DOHH2 (cell line): ENCODE measurements at regions not wholly inside any gene's neighbourhood (a gene's known extent, or its start where the extent isn't known, plus 50 kb on each side); places are given as distances from the start of the nearest gene placed in this dataset.

Experiments used
- H3F3A ChIP-seq: fragments of 200-600 bp; sonication (generic), shearing (Covaris generic); 2 replicates; pipeline ENCODE4 v1.6.0; 2016; ENCODE audit warnings: antibody characterized with exemption, mild to moderate bottlenecking; ENCODE audit not compliant: control insufficient read depth, insufficient read depth
- H3K27ac ChIP-seq: fragments of 200-600 bp; sonication (generic); 2 replicates; pipeline ENCODE4 v1.5.1; 2014; ENCODE audit warnings: low read depth, mild to moderate bottlenecking, low read length, moderate library complexity
- H3K27me3 ChIP-seq: fragments of 200-600 bp; sonication (generic); 2 replicates; pipeline ENCODE4 v1.6.1; 2014; ENCODE audit warnings: mild to moderate bottlenecking, low read length, mixed read lengths; ENCODE audit not compliant: control insufficient read depth
- H3K36me3 ChIP-seq: fragments of 200-600 bp; sonication (generic); 2 replicates; pipeline ENCODE4 v1.6.1; 2014; ENCODE audit warnings: mild to moderate bottlenecking, low read length, moderate library complexity, mixed read lengths; ENCODE audit not compliant: control insufficient read depth
- H3K4me1 ChIP-seq: fragments of 200-600 bp; sonication (generic); 2 replicates; pipeline ENCODE4 v1.6.1; 2014; ENCODE audit warnings: mild to moderate bottlenecking, low read length, mixed read lengths; ENCODE audit not compliant: control insufficient read depth
- H3K4me2 ChIP-seq: fragments of 200-600 bp; sonication (generic); 2 replicates; pipeline ENCODE4 v1.6.0; 2014; ENCODE audit warnings: mild to moderate bottlenecking, low read length, moderate library complexity
- H3K4me3 ChIP-seq: fragments of 200-600 bp; sonication (generic); 2 replicates; pipeline ENCODE4 v1.5.1; 2014; ENCODE audit warnings: mild to moderate bottlenecking, low read length, mixed read lengths
- H3K79me2 ChIP-seq: fragments of 200-600 bp; sonication (generic); 2 replicates; pipeline ENCODE4 v1.6.1; 2014; ENCODE audit warnings: mild to moderate bottlenecking, low read length, mixed read lengths; ENCODE audit not compliant: control insufficient read depth
- H3K9me2 ChIP-seq: fragments of 200-600 bp; sonication (generic); replicated peaks from 2 replicates; pipeline ENCODE4 v1.6.1; 2014; ENCODE audit warnings: mild to moderate bottlenecking, low read length, mixed read lengths; ENCODE audit not compliant: control insufficient read depth
- H3K9me3 ChIP-seq: fragments of 200-600 bp; sonication (generic); 2 replicates; pipeline ENCODE4 v1.6.1; 2014; ENCODE audit warnings: antibody characterized with exemption, low read length, mixed read lengths; ENCODE audit not compliant: control insufficient read depth, insufficient read depth
- H4K20me1 ChIP-seq: fragments of 200-600 bp; sonication (generic); 2 replicates; pipeline ENCODE4 v1.6.0; 2014; ENCODE audit warnings: low read depth, mild to moderate bottlenecking, antibody characterized with exemption, low read length, moderate library complexity; ENCODE audit not compliant: control insufficient read depth, insufficient read depth
- EZH2phosphoT487 ChIP-seq: fragments of 200-600 bp; sonication (generic); IDR thresholded peaks from 2 replicates; pipeline ENCODE4 v1.6.1; 2017; ENCODE audit warnings: borderline replicate concordance, mild to moderate bottlenecking, antibody characterized with exemption, low read length, moderate library complexity, mixed read lengths
- TF ChIP-seq, protein P1 (sequence below): fragments of 200-600 bp; sonication (generic); IDR thresholded peaks from one replicate; pipeline ENCODE4 v1.5.1; 2014; ENCODE audit warnings: antibody characterized with exemption, mild to moderate bottlenecking, low read depth, low read length; ENCODE audit not compliant: poor library complexity, severe bottlenecking

DNA sequence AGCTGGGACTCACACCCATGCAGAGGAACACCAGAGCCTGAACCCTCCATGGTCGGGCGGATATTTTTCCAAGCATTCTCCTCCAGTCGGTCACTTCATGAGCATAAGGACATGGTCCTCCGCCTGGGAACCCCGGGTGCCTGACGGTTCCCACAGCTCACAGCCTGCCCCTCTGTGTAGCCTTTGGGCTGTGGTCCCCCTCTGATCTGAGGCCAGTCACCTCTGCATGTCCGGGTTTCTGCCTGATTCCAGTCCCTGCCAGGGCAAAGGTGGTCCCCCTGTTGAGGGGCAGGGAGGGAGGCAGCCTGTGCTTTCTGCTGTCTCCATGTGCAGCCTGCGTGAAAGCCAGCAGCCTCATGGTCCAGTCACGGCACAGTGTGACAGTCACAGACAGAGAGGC, 76.6 kb upstream of the KLF13 start:
- Histone ChIP-seq H3K27me3 (no peaks in the 10 kb centered on the region), H3K9me2 (no peaks in the 10 kb centered on the region), H3K4me2 (no peak overlapping the region), H4K20me1 (no peaks in the 10 kb centered on the region), H3K36me3 (no peaks in the 10 kb centered on the region), H3K4me1 (peaks cover 26% of the 10 kb centered on the region), H3K4me3 (no peak overlapping the region), H3K79me2 (no peaks in the 10 kb centered on the region), H3K27ac (no peak overlapping the region), H3K9me3 (no peaks in the 10 kb centered on the region), H3F3A (peaks cover 5% of the 10 kb centered on the region; the same call in 1 of the 2 replicates)
- TF ChIP-seq, protein P1, sequence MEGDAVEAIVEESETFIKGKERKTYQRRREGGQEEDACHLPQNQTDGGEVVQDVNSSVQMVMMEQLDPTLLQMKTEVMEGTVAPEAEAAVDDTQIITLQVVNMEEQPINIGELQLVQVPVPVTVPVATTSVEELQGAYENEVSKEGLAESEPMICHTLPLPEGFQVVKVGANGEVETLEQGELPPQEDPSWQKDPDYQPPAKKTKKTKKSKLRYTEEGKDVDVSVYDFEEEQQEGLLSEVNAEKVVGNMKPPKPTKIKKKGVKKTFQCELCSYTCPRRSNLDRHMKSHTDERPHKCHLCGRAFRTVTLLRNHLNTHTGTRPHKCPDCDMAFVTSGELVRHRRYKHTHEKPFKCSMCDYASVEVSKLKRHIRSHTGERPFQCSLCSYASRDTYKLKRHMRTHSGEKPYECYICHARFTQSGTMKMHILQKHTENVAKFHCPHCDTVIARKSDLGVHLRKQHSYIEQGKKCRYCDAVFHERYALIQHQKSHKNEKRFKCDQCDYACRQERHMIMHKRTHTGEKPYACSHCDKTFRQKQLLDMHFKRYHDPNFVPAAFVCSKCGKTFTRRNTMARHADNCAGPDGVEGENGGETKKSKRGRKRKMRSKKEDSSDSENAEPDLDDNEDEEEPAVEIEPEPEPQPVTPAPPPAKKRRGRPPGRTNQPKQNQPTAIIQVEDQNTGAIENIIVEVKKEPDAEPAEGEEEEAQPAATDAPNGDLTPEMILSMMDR, result no peak
- no peak for TF ChIP-seq EZH2phosphoT487

DNA sequence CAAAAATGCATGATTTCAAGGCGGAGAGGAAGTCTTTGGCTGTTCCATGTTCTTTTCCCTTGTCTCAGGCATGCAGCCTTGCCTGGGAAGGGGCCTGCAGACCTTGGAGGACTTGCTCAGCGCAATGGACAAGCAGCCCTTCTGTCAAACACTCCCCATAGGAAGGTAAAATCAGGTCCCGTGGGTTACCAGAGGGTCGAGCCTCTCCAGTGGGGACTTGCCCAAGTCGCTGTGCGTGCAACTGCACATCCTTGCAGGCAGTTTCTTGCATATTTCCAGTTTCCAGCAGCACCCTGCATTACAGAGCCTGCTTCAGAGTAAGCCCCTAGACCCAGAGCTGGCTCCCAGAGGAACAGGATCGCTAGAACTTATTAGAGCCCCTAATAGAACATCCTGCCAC, 75.5 kb upstream of the KLF13 start:
- H3K4me1 ChIP-seq, result peaks cover 38% of the 10 kb centered on the region
- no peaks in the 10 kb centered on the region for H3K79me2 ChIP-seq
- H3K36me3 ChIP-seq, result no peaks in the 10 kb centered on the region
- no peak overlapping the region for H3K27ac ChIP-seq
- TF ChIP-seq, protein P1, result no peak
- TF ChIP-seq EZH2phosphoT487, result no peak
- no peaks in the 10 kb centered on the region for H4K20me1 ChIP-seq
- no peak overlapping the region for H3K4me3 ChIP-seq
- H3K4me2 ChIP-seq, result no peak overlapping the region
- no peaks in the 10 kb centered on the region for H3K9me3 ChIP-seq
- no peaks in the 10 kb centered on the region for H3K9me2 ChIP-seq
- peaks cover 5% of the 10 kb centered on the region; the same call in 1 of the 2 replicates for H3F3A ChIP-seq
- no peaks in the 10 kb centered on the region for H3K27me3 ChIP-seq

DNA sequence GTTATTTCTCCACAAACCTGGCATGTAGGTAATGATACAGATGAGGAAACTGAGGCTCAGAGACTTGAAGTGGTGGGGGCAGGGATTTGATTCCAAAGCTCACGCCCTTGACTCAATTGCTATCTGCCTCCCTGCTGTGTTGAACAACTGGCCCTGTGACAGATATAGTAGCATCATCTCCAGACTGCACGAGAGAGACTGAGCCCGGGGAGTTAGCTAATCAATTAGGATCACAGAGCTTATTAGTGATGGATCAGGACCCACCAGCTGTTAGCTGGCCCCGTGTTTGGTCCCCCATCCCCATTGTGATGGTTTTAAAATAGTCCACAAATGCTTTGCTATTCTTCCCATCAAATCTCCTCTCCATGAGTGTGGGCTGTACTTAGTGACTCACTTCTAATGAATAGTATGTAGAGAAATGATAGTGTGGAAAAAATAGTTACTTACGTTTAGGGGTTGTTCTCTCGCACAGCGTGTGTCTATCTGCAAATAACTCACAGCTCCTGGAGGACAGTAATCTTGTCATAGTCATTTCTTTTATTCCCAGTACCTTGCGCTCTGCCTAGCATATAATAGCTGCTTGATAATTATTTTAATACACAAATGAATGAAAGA, 74.4 kb upstream of the KLF13 start:
- no peaks in the 10 kb centered on the region for H4K20me1 ChIP-seq
- H3K27ac ChIP-seq, result no peak overlapping the region
- H3K79me2 ChIP-seq, result no peaks in the 10 kb centered on the region
- no peaks in the 10 kb centered on the region for H3K9me2 ChIP-seq
- TF ChIP-seq EZH2phosphoT487, result no peak
- no peak overlapping the region for H3K4me2 ChIP-seq
- H3K4me3 ChIP-seq, result no peak overlapping the region
- H3K27me3 ChIP-seq, result no peaks in the 10 kb centered on the region
- H3K36me3 ChIP-seq, result no peaks in the 10 kb centered on the region
- no peaks in the 10 kb centered on the region for H3K9me3 ChIP-seq
- peaks cover 5% of the 10 kb centered on the region; the same call in 1 of the 2 replicates for H3F3A ChIP-seq
- H3K4me1 ChIP-seq, result peaks cover 49% of the 10 kb centered on the region

DNA sequence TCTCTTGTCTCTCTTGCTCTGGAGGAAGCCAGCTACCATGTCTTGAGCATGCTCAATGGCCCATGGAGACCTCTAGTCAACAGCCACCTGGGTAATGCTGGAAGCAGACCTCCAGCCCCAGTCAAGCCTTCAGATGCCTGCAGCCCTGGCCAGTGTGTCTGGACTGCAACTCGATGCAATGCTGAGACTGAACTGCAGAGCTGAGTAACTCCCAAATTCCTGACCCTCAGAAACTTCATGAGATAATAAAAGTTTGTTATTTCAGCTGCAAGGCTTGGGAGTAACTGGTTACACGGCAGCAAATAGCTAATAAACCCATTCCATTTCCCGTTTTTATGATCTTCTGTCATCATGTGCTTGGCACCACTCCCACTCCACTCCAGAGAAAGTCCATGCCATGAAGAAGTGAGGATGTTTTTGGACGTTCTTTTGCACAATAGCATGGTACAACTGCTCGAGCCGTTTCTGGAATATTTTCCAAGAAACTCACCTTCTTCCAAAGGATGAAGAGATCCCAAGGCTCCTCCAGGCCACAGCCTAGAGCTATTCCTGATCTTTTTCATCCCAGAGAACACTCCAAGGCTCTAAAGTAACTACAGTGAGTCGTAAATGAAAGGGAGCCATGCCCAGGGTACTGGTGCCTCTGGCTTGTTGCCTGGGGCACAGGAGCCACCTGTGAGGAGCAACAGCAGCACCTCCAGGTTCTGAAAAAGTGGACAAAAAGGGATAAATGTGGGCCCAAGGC, 72.0 kb upstream of the KLF13 start:
- H3K27ac ChIP-seq, result no peak overlapping the region
- H3K4me2 ChIP-seq, result peak overlapping the region; percentile 50
- no peaks in the 10 kb centered on the region for H4K20me1 ChIP-seq

More for the DNA sequence above, 72.0 kb upstream of the KLF13 start:
- H3K9me3 ChIP-seq, result no peaks in the 10 kb centered on the region
- H3K79me2 ChIP-seq, result no peaks in the 10 kb centered on the region
- peaks cover 61% of the 10 kb centered on the region for H3K4me1 ChIP-seq
- H3K4me3 ChIP-seq, result peak overlapping the region; percentile 23; the same call in 1 of the 2 replicates
- H3K27me3 ChIP-seq, result no peaks in the 10 kb centered on the region
- peaks cover 5% of the 10 kb centered on the region; the same call in 1 of the 2 replicates for H3F3A ChIP-seq
- TF ChIP-seq, protein P1, result no peak
- TF ChIP-seq EZH2phosphoT487, result no peak
- no peaks in the 10 kb centered on the region for H3K36me3 ChIP-seq
- no peaks in the 10 kb centered on the region for H3K9me2 ChIP-seq
